ENCODE measurements at regions not wholly inside any gene's neighbourhood (a gene's known extent, or its start where the extent isn't known, plus 50 kb on each side); places are given as distances from the start of the nearest gene placed in this dataset.

GRCh38 chr13:81602241-81602640 lies 1261.3 kb upstream of the SPRY2 start:
- Histone ChIP-seq H3K79me1 (ENCODE audit: low read depth, low read length) (no peaks in the 10 kb centered on the region), H2BK120ac (ENCODE audit: low read depth, low read length) (no peak overlapping the region), H3K9ac (ENCODE audit: low read depth, low read length, poor library complexity) (no peak overlapping the region), H3K4me1 (ENCODE audit: control insufficient read depth in 2 of 2, insufficient read depth in 1 of 2, low read depth in 1 of 2, low read length in 2 of 2) (no peaks in the 10 kb centered on the region), H2BK15ac (ENCODE audit: low read length) (no peak overlapping the region), H2BK5ac (ENCODE audit: low read length) (no peak overlapping the region), H3K4ac (ENCODE audit: low read length) (no peak overlapping the region), H3K9me3 (replicated peaks in 1 of 2; ENCODE audit: control insufficient read depth in 2 of 2, insufficient read depth in 1 of 2, low read depth in 1 of 2, low read length in 2 of 2) (no peaks in the 10 kb centered on the region), H3K4me3 (ENCODE audit: low read length in 2 of 2) (no peak overlapping the region), H3K18ac (ENCODE audit: low read length) (no peak overlapping the region), H4K91ac (ENCODE audit: low read depth, low read length, poor library complexity) (no peak overlapping the region), H3K23ac (ENCODE audit: low read depth, low read length, poor library complexity) (no peak overlapping the region), H2AK5ac (ENCODE audit: low read depth, low read length) (no peak overlapping the region), H2BK12ac (ENCODE audit: low read length) (no peak overlapping the region), H2AFZ (ENCODE audit: low read length) (no peak overlapping the region), H4K8ac (ENCODE audit: low read depth, low read length) (no peak overlapping the region), H3K14ac (ENCODE audit: low read length) (no peak overlapping the region), H3K27me3 (ENCODE audit: control insufficient read depth in 3 of 3, insufficient read depth in 3 of 3, low read depth in 1 of 3, low read length in 3 of 3) (no peaks in the 10 kb centered on the region), H3K36me3 (replicated peaks in 1 of 2; ENCODE audit: control insufficient read depth in 2 of 2, insufficient read depth in 2 of 2, low read length in 2 of 2) (no peaks in the 10 kb centered on the region), H3K27ac (replicated peaks; ENCODE audit: low read length) (no peak overlapping the region), H3K4me2 (ENCODE audit: insufficient read depth, low read length, poor library complexity, severe bottlenecking) (no peak overlapping the region)
- no peak for DNase-seq (ENCODE audit: low spot score)

GRCh38 chr13:81597101-81597500 lies 1256.2 kb upstream of the SPRY2 start:
- Histone ChIP-seq H2BK12ac (ENCODE audit: low read length) (no peak overlapping the region), H3K18ac (ENCODE audit: low read length) (no peak overlapping the region), H3K27me3 (ENCODE audit: control insufficient read depth in 3 of 3, insufficient read depth in 3 of 3, low read depth in 1 of 3, low read length in 3 of 3) (no peaks in the 10 kb centered on the region), H3K4me3 (ENCODE audit: low read length in 2 of 2) (no peak overlapping the region), H3K9me3 (replicated peaks in 1 of 2; ENCODE audit: control insufficient read depth in 2 of 2, insufficient read depth in 1 of 2, low read depth in 1 of 2, low read length in 2 of 2) (no peaks in the 10 kb centered on the region), H2AFZ (ENCODE audit: low read length) (no peak overlapping the region), H3K23ac (ENCODE audit: low read depth, low read length, poor library complexity) (no peak overlapping the region), H3K27ac (replicated peaks; ENCODE audit: low read length) (no peak overlapping the region), H2BK120ac (ENCODE audit: low read depth, low read length) (no peak overlapping the region), H3K4me1 (ENCODE audit: control insufficient read depth in 2 of 2, insufficient read depth in 1 of 2, low read depth in 1 of 2, low read length in 2 of 2) (no peaks in the 10 kb centered on the region), H4K91ac (ENCODE audit: low read depth, low read length, poor library complexity) (no peak overlapping the region), H2AK5ac (ENCODE audit: low read depth, low read length) (no peak overlapping the region), H3K4me2 (ENCODE audit: insufficient read depth, low read length, poor library complexity, severe bottlenecking) (no peak overlapping the region), H4K8ac (ENCODE audit: low read depth, low read length) (no peak overlapping the region), H2BK15ac (ENCODE audit: low read length) (no peak overlapping the region), H3K9ac (ENCODE audit: low read depth, low read length, poor library complexity) (no peak overlapping the region), H3K14ac (ENCODE audit: low read length) (no peak overlapping the region), H2BK5ac (ENCODE audit: low read length) (no peak overlapping the region), H3K4ac (ENCODE audit: low read length) (no peak overlapping the region), H3K36me3 (replicated peaks in 1 of 2; ENCODE audit: control insufficient read depth in 2 of 2, insufficient read depth in 2 of 2, low read length in 2 of 2) (no peaks in the 10 kb centered on the region), H3K79me1 (ENCODE audit: low read depth, low read length) (no peaks in the 10 kb centered on the region)
- no CpG with 5 or more reads among the region's 1 CpG for WGBS, 2 donors (ENCODE audit: extremely low coverage in 2 of 2, insufficient read length in 2 of 2, insufficient replicate concordance in 1 of 2)
- DNase-seq (ENCODE audit: low spot score), result no peak

- no peaks in the 10 kb centered on the region for H3K4me1 ChIP-seq (ENCODE audit: control insufficient read depth in 2 of 2, insufficient read depth in 1 of 2, low read depth in 1 of 2, low read length in 2 of 2)
- no CpG with 5 or more reads among the region's 2 CpGs for WGBS, 2 donors (ENCODE audit: extremely low coverage in 2 of 2, insufficient read length in 2 of 2, insufficient replicate concordance in 1 of 2)
- H2AFZ ChIP-seq (ENCODE audit: low read length), result no peak overlapping the region
- no peak overlapping the region for H3K9ac ChIP-seq (ENCODE audit: low read depth, low read length, poor library complexity)
- H2BK120ac ChIP-seq (ENCODE audit: low read depth, low read length), result no peak overlapping the region
- H3K27ac ChIP-seq (replicated peaks; ENCODE audit: low read length), result no peak overlapping the region
- no peak for DNase-seq (ENCODE audit: low spot score)
- H3K23ac ChIP-seq (ENCODE audit: low read depth, low read length, poor library complexity), result no peak overlapping the region
- no peak overlapping the region for H3K4ac ChIP-seq (ENCODE audit: low read length)
- no peak overlapping the region for H2AK5ac ChIP-seq (ENCODE audit: low read depth, low read length)
- no peak overlapping the region for H3K18ac ChIP-seq (ENCODE audit: low read length)
- no peak overlapping the region for H2BK5ac ChIP-seq (ENCODE audit: low read length)
- no peak overlapping the region for H2BK12ac ChIP-seq (ENCODE audit: low read length)
- H4K8ac ChIP-seq (ENCODE audit: low read depth, low read length), result no peak overlapping the region
- no peak overlapping the region for H3K4me2 ChIP-seq (ENCODE audit: insufficient read depth, low read length, poor library complexity, severe bottlenecking)
- H4K91ac ChIP-seq (ENCODE audit: low read depth, low read length, poor library complexity), result no peak overlapping the region
- no peak overlapping the region for H3K14ac ChIP-seq (ENCODE audit: low read length)
- H2BK15ac ChIP-seq (ENCODE audit: low read length), result no peak overlapping the region
- no peak overlapping the region for H3K4me3 ChIP-seq (ENCODE audit: low read length in 2 of 2)
- H3K9me3 ChIP-seq (replicated peaks in 1 of 2; ENCODE audit: control insufficient read depth in 2 of 2, insufficient read depth in 1 of 2, low read depth in 1 of 2, low read length in 2 of 2), result no peaks in the 10 kb centered on the region
- no peaks in the 10 kb centered on the region for H3K27me3 ChIP-seq (ENCODE audit: control insufficient read depth in 3 of 3, insufficient read depth in 3 of 3, low read depth in 1 of 3, low read length in 3 of 3)
- H3K36me3 ChIP-seq (replicated peaks in 1 of 2; ENCODE audit: control insufficient read depth in 2 of 2, insufficient read depth in 2 of 2, low read length in 2 of 2), result no peaks in the 10 kb centered on the region
- no peaks in the 10 kb centered on the region for H3K79me1 ChIP-seq (ENCODE audit: low read depth, low read length)
Observed at GRCh38 chr13:81596224-81596753, 1255.4 kb upstream of the SPRY2 start.

- Histone ChIP-seq H3K36me3 (replicated peaks in 1 of 2; ENCODE audit: control insufficient read depth in 2 of 2, insufficient read depth in 2 of 2, low read length in 2 of 2) (no peaks in the 10 kb centered on the region), H4K8ac (ENCODE audit: low read depth, low read length) (no peak overlapping the region), H2BK12ac (ENCODE audit: low read length) (no peak overlapping the region), H3K27me3 (ENCODE audit: control insufficient read depth in 3 of 3, insufficient read depth in 3 of 3, low read depth in 1 of 3, low read length in 3 of 3) (no peaks in the 10 kb centered on the region), H3K27ac (replicated peaks; ENCODE audit: low read length) (no peak overlapping the region), H3K4me1 (ENCODE audit: control insufficient read depth in 2 of 2, insufficient read depth in 1 of 2, low read depth in 1 of 2, low read length in 2 of 2) (no peaks in the 10 kb centered on the region), H3K4me2 (ENCODE audit: insufficient read depth, low read length, poor library complexity, severe bottlenecking) (no peak overlapping the region), H2BK5ac (ENCODE audit: low read length) (no peak overlapping the region), H3K18ac (ENCODE audit: low read length) (no peak overlapping the region), H3K9me3 (replicated peaks in 1 of 2; ENCODE audit: control insufficient read depth in 2 of 2, insufficient read depth in 1 of 2, low read depth in 1 of 2, low read length in 2 of 2) (no peaks in the 10 kb centered on the region), H2AK5ac (ENCODE audit: low read depth, low read length) (no peak overlapping the region), H4K91ac (ENCODE audit: low read depth, low read length, poor library complexity) (no peak overlapping the region), H3K14ac (ENCODE audit: low read length) (no peak overlapping the region), H3K79me1 (ENCODE audit: low read depth, low read length) (no peaks in the 10 kb centered on the region), H2AFZ (ENCODE audit: low read length) (no peak overlapping the region), H2BK15ac (ENCODE audit: low read length) (no peak overlapping the region), H3K9ac (ENCODE audit: low read depth, low read length, poor library complexity) (no peak overlapping the region), H2BK120ac (ENCODE audit: low read depth, low read length) (no peak overlapping the region), H3K4ac (ENCODE audit: low read length) (no peak overlapping the region), H3K23ac (ENCODE audit: low read depth, low read length, poor library complexity) (no peak overlapping the region), H3K4me3 (ENCODE audit: low read length in 2 of 2) (no peak overlapping the region)
- no peak for DNase-seq (ENCODE audit: low spot score)
- WGBS, 2 donors (ENCODE audit: extremely low coverage in 2 of 2, insufficient read length in 2 of 2, insufficient replicate concordance in 1 of 2), result no CpG with 5 or more reads among the region's 3 CpGs
Observed at GRCh38 chr13:81591528-81592220, 1250.7 kb upstream of the SPRY2 start.

All from neuronal stem cell (in vitro differentiated cells).